Skeletal muscle satellite cell (primary cell): ENCODE measurements at regions not wholly inside any gene's neighbourhood (a gene's known extent, or its start where the extent isn't known, plus 50 kb on each side); places are given as distances from the start of the nearest gene placed in this dataset. TPM values are rescaled to one million over a fixed set of nuclear protein-coding genes. Genes with fewer than 3 reads are reported as not detected.

Experiments used
- H3K27me3 ChIP-seq: 2 replicates; pipeline ENCODE4 v1.7.0; 2013; ENCODE audit warnings: low read length; ENCODE audit not compliant: control insufficient read depth, insufficient read depth
- H3K36me3 ChIP-seq: 2 replicates; pipeline ENCODE4 v1.7.0; 2013; ENCODE audit warnings: mild to moderate bottlenecking, control low read depth, low read length; ENCODE audit not compliant: insufficient read depth
- H3K4me1 ChIP-seq: 2 replicates; pipeline ENCODE4 v1.7.0; 2013; ENCODE audit warnings: low read length; ENCODE audit not compliant: control insufficient read depth, insufficient read depth
- H3K4me2 ChIP-seq: 2 replicates; pipeline ENCODE4 v1.7.0; 2013; ENCODE audit warnings: mild to moderate bottlenecking, low read length
- H3K4me3 ChIP-seq: 2 replicates; pipeline ENCODE4 v1.7.0; 2013; ENCODE audit warnings: low read length
- H3K9ac ChIP-seq: 2 replicates; pipeline ENCODE4 v1.7.0; 2013; ENCODE audit warnings: mild to moderate bottlenecking, low read depth, low read length, moderate library complexity
- H3K9me3 ChIP-seq: replicated peaks from 2 replicates; pipeline ENCODE4 v1.7.0; 2013; ENCODE audit warnings: mild to moderate bottlenecking, control low read depth, low read length
- small RNA-seq: library from RNA; depleted of rRNA; stranded (forward); fragments of <200 nt; gene quantifications from one replicate; pipeline ENCODE3, GENCODE V24; 2012

DNA sequence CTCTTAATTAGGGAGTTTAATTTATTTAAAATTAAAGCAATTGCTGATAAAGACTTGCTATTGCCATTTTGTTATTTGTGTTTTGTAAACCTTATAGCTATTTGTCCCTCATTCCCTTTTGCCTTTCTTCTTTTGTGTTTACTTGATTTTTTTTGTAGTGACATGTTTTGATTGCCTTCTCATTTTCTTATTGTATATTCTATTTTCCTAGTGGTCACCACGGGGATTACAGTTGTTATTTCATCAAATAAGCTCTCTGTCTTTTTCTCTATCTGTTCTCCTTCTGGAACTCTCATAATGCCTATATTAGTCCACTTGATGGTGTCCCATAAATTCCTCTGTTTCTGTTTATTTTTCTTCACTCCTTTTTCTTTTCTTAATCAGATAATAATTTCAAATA is 64.4 kb upstream of the FRY start:
- H3K4me3 ChIP-seq, result no peak overlapping the region
- H3K4me2 ChIP-seq, result no peak overlapping the region
- H3K27me3 ChIP-seq, result no peaks in the 10 kb centered on the region
- H3K9ac ChIP-seq, result no peak overlapping the region
- H3K36me3 ChIP-seq, result no peaks in the 10 kb centered on the region
- peaks cover 41% of the 10 kb centered on the region for H3K4me1 ChIP-seq
- H3K9me3 ChIP-seq, result no peaks in the 10 kb centered on the region

GRCh38 chr13:31968473-31968872 is 63.1 kb upstream of the FRY start:
- Histone ChIP-seq H3K27me3 (no peaks in the 10 kb centered on the region), H3K36me3 (no peaks in the 10 kb centered on the region), H3K4me1 (peaks cover 38% of the 10 kb centered on the region), H3K9me3 (no peaks in the 10 kb centered on the region), H3K4me2 (no peak overlapping the region), H3K9ac (no peak overlapping the region), H3K4me3 (no peak overlapping the region)

DNA sequence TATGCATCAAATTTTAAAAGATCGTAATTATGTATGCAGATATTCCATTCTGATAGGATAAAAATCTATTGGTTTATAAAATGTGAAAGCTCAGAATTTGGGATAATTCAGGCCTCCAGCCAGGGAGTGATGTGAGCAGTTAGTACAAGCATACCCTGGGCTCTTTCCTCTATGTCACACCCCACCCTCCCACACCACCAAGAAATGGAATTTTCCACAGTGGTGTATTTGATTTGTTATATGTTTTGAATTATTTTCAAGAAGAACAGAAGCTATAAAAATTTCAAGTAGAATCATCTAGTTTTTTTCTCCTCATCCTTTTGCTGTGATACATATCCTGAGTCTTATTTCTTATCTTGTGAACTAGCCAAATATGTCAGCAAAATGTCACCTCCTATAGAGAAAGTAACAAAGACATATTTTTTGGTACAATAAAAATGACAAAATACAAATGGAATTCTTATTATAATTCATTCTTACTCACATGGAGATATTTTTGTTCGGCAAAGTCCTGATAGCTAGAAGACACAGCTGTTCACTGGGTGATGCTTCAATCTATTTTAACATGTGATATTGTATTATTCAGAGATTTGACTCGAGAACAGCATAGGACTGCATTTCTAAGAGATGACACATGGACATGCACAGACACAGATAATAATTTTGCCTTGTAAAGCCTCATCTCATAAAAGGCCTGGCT is 61.2 kb upstream of the FRY start:
- Histone ChIP-seq H3K9ac (peak overlapping the region; percentile 50), H3K4me1 (peaks cover 35% of the 10 kb centered on the region), H3K27me3 (no peaks in the 10 kb centered on the region), H3K36me3 (no peaks in the 10 kb centered on the region), H3K4me3 (peak overlapping the region; percentile 2), H3K4me2 (peak overlapping the region; percentile 41), H3K9me3 (no peaks in the 10 kb centered on the region)

- H3K36me3 ChIP-seq, result no peaks in the 10 kb centered on the region
- no peak overlapping the region for H3K4me2 ChIP-seq
- no peak overlapping the region for H3K4me3 ChIP-seq
- H3K27me3 ChIP-seq, result no peaks in the 10 kb centered on the region
- no peak overlapping the region for H3K9ac ChIP-seq
- peaks cover 27% of the 10 kb centered on the region for H3K4me1 ChIP-seq
- H3K9me3 ChIP-seq, result no peaks in the 10 kb centered on the region
These were observed 59.1 kb upstream of the FRY start for GRCh38 chr13:31972453-31972852.

- Histone ChIP-seq H3K9me3 (no peaks in the 10 kb centered on the region), H3K9ac (no peak overlapping the region), H3K4me3 (no peak overlapping the region), H3K36me3 (no peaks in the 10 kb centered on the region), H3K4me1 (peaks cover 23% of the 10 kb centered on the region), H3K27me3 (no peaks in the 10 kb centered on the region), H3K4me2 (no peak overlapping the region)
These were observed 53.6 kb upstream of the FRY start for GRCh38 chr13:31978021-31978420.

- Histone ChIP-seq H3K4me2 (no peak overlapping the region), H3K27me3 (no peaks in the 10 kb centered on the region), H3K4me1 (peaks cover 23% of the 10 kb centered on the region), H3K9ac (no peak overlapping the region), H3K9me3 (no peaks in the 10 kb centered on the region), H3K4me3 (no peak overlapping the region), H3K36me3 (no peaks in the 10 kb centered on the region)
These were observed 50.7 kb upstream of the FRY start for GRCh38 chr13:31980830-31981229.

Small RNA genes lying in the stretch of these regions (small RNA-seq; reads per million reads assigned to genes)
- not detected for gene RF00017
